ENCODE measurements at regions not wholly inside any gene's neighbourhood (a gene's known extent, or its start where the extent isn't known, plus 50 kb on each side); places are given as distances from the start of the nearest gene placed in this dataset.

DNA sequence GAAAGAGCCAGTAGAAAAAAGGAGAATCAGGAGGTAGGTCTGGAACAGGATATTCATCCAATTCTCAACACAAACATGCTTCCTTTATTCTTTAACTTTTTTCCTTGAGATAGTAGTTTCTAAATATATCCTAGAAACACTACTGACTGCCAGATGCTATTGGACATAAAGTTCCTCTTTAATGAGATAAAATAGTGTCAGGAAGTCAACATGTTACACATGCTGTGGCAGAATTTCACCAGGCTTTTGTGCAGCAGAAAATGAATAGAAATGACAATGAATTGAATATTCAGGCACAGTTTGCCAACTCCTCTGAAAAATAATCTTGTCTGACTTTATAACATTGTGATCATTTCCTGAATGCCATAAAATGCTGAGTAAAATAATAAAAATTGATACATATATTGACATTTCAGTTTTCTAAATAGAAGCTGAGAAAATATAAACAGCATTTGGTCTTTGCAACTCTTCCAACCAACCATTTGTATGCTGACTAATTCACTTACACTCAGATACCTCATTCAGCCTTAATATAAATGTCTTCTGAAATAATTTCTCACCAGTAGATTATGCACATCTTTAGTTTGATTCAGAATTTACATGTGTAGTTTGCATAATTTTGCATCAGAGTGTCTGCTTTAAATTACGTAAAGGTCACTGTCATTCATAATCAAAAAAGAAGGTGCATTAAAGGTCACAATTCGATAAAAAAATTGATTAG, 486.1 kb upstream of the ADGRL2 start:
- intact Hi-C loops (cut with DNase I; ENCODE audit: low total_unique reads) = no loop called here
- TF ChIP-seq, protein P1, sequence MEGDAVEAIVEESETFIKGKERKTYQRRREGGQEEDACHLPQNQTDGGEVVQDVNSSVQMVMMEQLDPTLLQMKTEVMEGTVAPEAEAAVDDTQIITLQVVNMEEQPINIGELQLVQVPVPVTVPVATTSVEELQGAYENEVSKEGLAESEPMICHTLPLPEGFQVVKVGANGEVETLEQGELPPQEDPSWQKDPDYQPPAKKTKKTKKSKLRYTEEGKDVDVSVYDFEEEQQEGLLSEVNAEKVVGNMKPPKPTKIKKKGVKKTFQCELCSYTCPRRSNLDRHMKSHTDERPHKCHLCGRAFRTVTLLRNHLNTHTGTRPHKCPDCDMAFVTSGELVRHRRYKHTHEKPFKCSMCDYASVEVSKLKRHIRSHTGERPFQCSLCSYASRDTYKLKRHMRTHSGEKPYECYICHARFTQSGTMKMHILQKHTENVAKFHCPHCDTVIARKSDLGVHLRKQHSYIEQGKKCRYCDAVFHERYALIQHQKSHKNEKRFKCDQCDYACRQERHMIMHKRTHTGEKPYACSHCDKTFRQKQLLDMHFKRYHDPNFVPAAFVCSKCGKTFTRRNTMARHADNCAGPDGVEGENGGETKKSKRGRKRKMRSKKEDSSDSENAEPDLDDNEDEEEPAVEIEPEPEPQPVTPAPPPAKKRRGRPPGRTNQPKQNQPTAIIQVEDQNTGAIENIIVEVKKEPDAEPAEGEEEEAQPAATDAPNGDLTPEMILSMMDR (IDR thresholded peaks at IDR 0.05) = no peak
- no peak for TF ChIP-seq POLR2A (IDR thresholded peaks at IDR 0.05)
- no peak for DNase-seq

DNA sequence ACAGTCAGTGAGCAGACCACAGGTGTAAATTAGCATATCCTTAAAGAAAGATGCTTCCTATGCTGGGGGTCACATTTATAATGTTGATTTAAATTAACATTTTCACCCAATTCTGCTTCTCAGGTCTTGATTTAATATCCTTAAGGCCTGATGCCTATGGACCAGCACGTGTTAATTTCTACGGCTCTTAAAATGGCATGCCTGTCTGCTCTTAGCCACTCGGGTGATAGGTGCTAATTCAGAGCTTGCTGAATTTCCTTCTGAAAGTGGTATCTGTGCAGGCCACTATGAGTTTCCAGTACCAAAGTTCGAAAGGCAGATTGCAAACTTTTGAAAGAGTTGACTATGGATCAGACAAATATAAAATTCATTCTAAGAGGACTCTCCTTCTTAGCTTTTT, 487.4 kb upstream of the ADGRL2 start:
- DNase-seq = no peak
- Histone ChIP-seq H3K9me3 (no peaks in the 10 kb centered on the region), H3K4me3 (no peak overlapping the region), H3K4me1 (peaks cover 3% of the 10 kb centered on the region), H3K27ac (no peak overlapping the region), H3K36me3 (ENCODE audit: low read depth, missing control alignments) (no peaks in the 10 kb centered on the region), H3K27me3 (no peaks in the 10 kb centered on the region)
- intact Hi-C loops (cut with DNase I; ENCODE audit: low total_unique reads) = no loop called here
- no peak for TF ChIP-seq POLR2A (IDR thresholded peaks at IDR 0.05)
- TF ChIP-seq, protein P1 (IDR thresholded peaks at IDR 0.05) = no peak
- WGBS, 2 donors = 78 to 89% methylated on average over 4 of the region's 4 CpGs

More for the DNA sequence above, 486.1 kb upstream of the ADGRL2 start:
- no peaks in the 10 kb centered on the region for H3K27me3 ChIP-seq
- peaks cover 3% of the 10 kb centered on the region for H3K4me1 ChIP-seq
- no peaks in the 10 kb centered on the region for H3K36me3 ChIP-seq (ENCODE audit: low read depth, missing control alignments)
- H3K27ac ChIP-seq = no peak overlapping the region
- no peaks in the 10 kb centered on the region for H3K9me3 ChIP-seq
- no peak overlapping the region for H3K4me3 ChIP-seq
- 85 to 90% methylated on average over 2 of the region's 2 CpGs for WGBS, 2 donors

DNA sequence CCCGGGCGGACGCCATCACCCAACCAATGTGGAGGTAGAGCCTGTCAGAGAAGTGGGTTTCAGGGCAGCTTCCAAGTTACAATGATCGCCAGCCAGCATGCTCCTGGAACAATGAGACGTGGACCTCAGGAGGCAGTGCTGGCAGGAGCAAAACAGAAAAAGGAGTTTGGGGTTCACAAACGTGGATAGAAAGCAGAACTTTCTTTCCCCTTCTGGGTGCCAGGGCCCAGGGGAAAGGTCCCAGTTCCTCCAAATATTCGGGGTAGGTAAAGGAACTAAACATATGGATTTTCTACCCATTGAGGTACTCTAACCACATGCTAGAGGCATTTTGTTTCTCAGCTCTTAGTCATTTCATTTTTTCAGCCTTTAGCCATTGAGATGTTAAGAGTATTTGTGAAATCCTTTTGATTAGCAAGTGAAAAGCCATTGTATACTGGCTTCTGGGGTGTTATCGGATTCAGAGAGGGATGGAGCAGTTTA, 488.4 kb upstream of the ADGRL2 start:
- TF ChIP-seq POLR2A (IDR thresholded peaks at IDR 0.05) = no peak
- TF ChIP-seq, protein P1 (IDR thresholded peaks at IDR 0.05) = no peak
- Histone ChIP-seq H3K4me3 (no peak overlapping the region), H3K27ac (no peak overlapping the region), H3K36me3 (ENCODE audit: low read depth, missing control alignments) (no peaks in the 10 kb centered on the region), H3K4me1 (peaks cover 3% of the 10 kb centered on the region), H3K27me3 (no peaks in the 10 kb centered on the region), H3K9me3 (no peaks in the 10 kb centered on the region)
- intact Hi-C loops (cut with DNase I; ENCODE audit: low total_unique reads) = no loop called here
- no peak for DNase-seq
- WGBS, 2 donors = 79 to 86% methylated on average over 8 of the region's 8 CpGs

DNA sequence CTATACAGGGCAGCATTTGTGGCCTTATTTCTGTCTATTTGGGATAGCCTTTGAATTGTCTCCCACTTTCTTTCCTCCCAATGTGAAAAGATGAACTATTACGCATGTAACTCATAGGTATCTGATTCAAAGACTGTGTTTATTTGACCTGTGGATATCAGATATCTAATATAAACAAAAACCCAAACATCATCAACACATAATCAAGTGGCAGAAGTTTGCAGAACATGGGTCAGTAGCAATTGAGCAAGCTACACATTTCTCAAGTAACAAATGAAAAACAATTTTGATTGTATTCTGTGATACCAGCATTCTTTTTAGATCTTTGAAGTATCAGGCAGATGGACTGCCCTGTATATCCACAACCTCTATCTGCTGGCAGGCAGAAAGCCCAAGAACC, 490.5 kb upstream of the ADGRL2 start:
- DNase-seq = no peak
- no peak overlapping the region for H3K27ac ChIP-seq
- H3K27me3 ChIP-seq = no peaks in the 10 kb centered on the region
- H3K4me3 ChIP-seq = no peak overlapping the region
- H3K36me3 ChIP-seq (ENCODE audit: low read depth, missing control alignments) = no peaks in the 10 kb centered on the region
- WGBS, 2 donors = 93 to 97% methylated on average over 1 of the region's 1 CpG
- no peak for TF ChIP-seq POLR2A (IDR thresholded peaks at IDR 0.05)
- TF ChIP-seq, protein P1 (IDR thresholded peaks at IDR 0.05) = no peak
- intact Hi-C loops (cut with DNase I; ENCODE audit: low total_unique reads) = no loop called here
- H3K4me1 ChIP-seq = peaks cover 3% of the 10 kb centered on the region
- H3K9me3 ChIP-seq = no peaks in the 10 kb centered on the region

DNA sequence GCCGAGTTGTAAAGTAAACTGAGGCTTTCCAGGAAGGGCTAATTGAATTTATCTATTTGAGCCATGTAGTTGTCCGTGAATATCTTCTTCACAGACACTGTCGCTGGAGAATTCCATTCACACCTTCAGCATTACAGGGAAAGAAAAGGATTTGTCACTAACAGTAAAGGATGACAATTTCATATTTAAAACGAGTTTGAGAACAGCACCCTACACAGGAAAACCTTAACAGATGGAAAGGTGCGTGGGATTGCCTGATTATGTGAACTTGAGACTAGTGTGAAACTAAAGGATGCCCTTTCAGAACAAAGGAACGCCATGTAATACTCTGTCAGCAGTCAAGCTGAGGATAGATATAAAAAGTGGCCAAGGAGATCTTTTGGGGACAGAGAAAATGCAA, 492.5 kb upstream of the ADGRL2 start:
- H3K9me3 ChIP-seq = no peaks in the 10 kb centered on the region
- no peaks in the 10 kb centered on the region for H3K4me1 ChIP-seq
- H3K27ac ChIP-seq = no peak overlapping the region
- intact Hi-C loops (cut with DNase I; ENCODE audit: low total_unique reads) = no loop called here
- H3K27me3 ChIP-seq = no peaks in the 10 kb centered on the region
- no peak overlapping the region for H3K4me3 ChIP-seq
- DNase-seq = no peak
- TF ChIP-seq POLR2A (IDR thresholded peaks at IDR 0.05) = no peak
- TF ChIP-seq, protein P1 (IDR thresholded peaks at IDR 0.05) = no peak
- no peaks in the 10 kb centered on the region for H3K36me3 ChIP-seq (ENCODE audit: low read depth, missing control alignments)
- 50 to 72% methylated on average over 6 of the region's 6 CpGs for WGBS, 2 donors
